ENCODE measurements at regions not wholly inside any gene's neighbourhood (a gene's known extent, or its start where the extent isn't known, plus 50 kb on each side); places are given as distances from the start of the nearest gene placed in this dataset.

DNA sequence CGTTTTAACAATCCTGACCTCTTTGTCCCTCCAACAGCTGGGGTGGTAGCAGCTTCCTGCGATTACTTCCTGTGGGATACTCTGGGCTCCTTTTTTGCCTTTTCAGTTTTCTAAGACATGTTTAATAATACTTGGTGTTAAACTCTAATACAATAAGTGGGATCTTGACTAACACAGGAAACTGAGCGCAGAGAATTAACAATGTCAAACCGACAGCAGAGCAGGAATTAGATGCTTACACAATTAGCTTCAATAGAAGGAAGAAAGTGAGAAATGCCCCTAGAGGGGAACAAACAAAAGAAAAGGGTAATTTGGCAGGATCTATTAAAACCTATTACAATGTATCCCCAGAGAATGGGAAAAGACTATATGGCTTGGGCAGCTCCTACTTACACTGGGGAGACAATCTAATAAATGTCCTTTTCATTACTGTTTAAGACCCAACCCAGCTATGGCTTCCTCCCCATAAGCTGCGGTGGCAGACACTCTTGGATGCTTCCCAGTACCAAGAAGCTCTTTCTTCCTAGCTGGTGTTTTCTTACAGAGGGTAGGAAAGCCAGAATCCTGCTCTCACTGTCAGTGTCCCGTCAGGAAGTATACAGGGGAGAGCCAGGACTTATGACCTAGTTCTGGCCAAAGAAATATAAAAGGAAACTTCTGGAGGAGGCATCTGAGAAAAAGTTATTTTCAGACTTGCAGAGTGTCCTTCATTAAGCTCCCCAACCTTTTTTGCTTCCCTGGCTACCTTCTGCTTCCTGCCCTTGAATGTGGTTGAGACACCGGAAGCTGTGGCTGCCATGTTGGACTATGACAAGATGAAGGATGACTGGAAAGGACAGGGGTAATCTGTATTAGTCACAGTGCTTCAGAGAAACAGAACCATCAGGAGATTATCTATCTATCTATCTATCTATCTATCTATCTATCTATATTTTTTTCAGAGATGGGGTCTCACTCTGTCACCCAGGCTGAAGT lies 194.1 kb upstream of the KBTBD8 start:
- POLR2A ChIA-PET (ENCODE audit: partially characterized antibody) = interaction anchor here (1.1 kb wide), 1 partner anchor 69 kb away, joined by 4 read pairs; no protein-coding TSS in a partner anchor
- no peak for DNase-seq (ENCODE audit: low read depth in 1 of 2, low spot score in 2 of 2)

More for the DNA sequence above, 194.1 kb upstream of the KBTBD8 start:
- Histone ChIP-seq H3K79me2 (ENCODE audit: control insufficient read depth in 1 of 2, insufficient read depth in 2 of 2, low read length in 2 of 2) (no peaks in the 10 kb centered on the region), H3K9me3 (ENCODE audit: insufficient read depth in 2 of 2, low read depth in 1 of 2, low read length in 1 of 2) (peaks cover 3 to 9% of the 10 kb centered on the region in 2 experiments; a peak in 1 of 4 replicates), H4K8ac (ENCODE audit: extremely low read depth, insufficient read depth, low read length) (no peak overlapping the region), H3K18ac (ENCODE audit: extremely low read depth, low read length) (no peak overlapping the region), H3K79me1 (ENCODE audit: low read depth, low read length) (no peaks in the 10 kb centered on the region), H4K91ac (replicated peaks; ENCODE audit: insufficient read length, low read length) (no peak overlapping the region), H3K4ac (replicated peaks; ENCODE audit: insufficient read length, low read depth, low read length) (no peak overlapping the region), H2BK20ac (ENCODE audit: low read length) (no peak overlapping the region; the same call in 1 of the 2 replicates), H4K5ac (ENCODE audit: insufficient read length, low read depth, low read length) (no peak overlapping the region), H3K9ac (replicated peaks in 1 of 4; ENCODE audit: extremely low read depth in 1 of 4, low read depth in 3 of 4, low read length in 3 of 4) (no peak overlapping the region), H3K56ac (replicated peaks; ENCODE audit: insufficient read length, low read depth, low read length) (no peak overlapping the region), H2BK15ac (ENCODE audit: low read length) (no peak overlapping the region), H2AK5ac (ENCODE audit: low read depth, low read length) (no peak overlapping the region), H4K20me1 (replicated peaks in 1 of 2; ENCODE audit: control insufficient read depth in 1 of 2, insufficient read depth in 2 of 2, low read length in 2 of 2) (no peaks in the 10 kb centered on the region), H3K4me3 (ENCODE audit: extremely low read depth in 1 of 4, insufficient read depth in 2 of 4, low read depth in 3 of 4, low read length in 4 of 4) (no peak overlapping the region), H3K36me3 (ENCODE audit: control insufficient read depth in 2 of 4, insufficient read depth in 4 of 4, low read length in 3 of 4) (no peaks in the 10 kb centered on the region; a peak in 3 of 8 replicates), H2BK120ac (replicated peaks; ENCODE audit: low read depth, low read length) (peak overlapping the region; percentile 48), H2BK5ac (ENCODE audit: low read depth, low read length) (no peak overlapping the region), H2AFZ (ENCODE audit: low read length) (peak overlapping the region; percentile 94; the same call in 1 of the 2 replicates), H3K14ac (ENCODE audit: insufficient read length) (no peak overlapping the region), H3K23me2 (ENCODE audit: low read depth, low read length) (no peaks in the 10 kb centered on the region), H3K4me2 (ENCODE audit: insufficient read depth in 1 of 2, low read depth in 2 of 2, low read length in 2 of 2) (peak overlapping the region in 1 of 2 experiments; percentile 8; a peak in 1 of 4 replicates), H3K4me1 (replicated peaks in 1 of 4; ENCODE audit: control insufficient read depth in 3 of 4, insufficient read depth in 4 of 4, low read length in 3 of 4) (peaks cover 0 to 5% (median 3%) of the 10 kb centered on the region in 4 experiments; a peak in 4 of 7 replicates), H3K27me3 (replicated peaks in 1 of 4; ENCODE audit: control insufficient read depth in 3 of 4, extremely low read depth in 1 of 4, insufficient read depth in 3 of 4, low read length in 3 of 4) (no peaks in the 10 kb centered on the region), H3K27ac (ENCODE audit: low read depth, low read length) (no peak overlapping the region), H3K23ac (ENCODE audit: insufficient read length) (no peak overlapping the region), H2BK12ac (ENCODE audit: low read depth, low read length) (no peak overlapping the region)
- no peak for FAIRE-seq
- WGBS, 2 experiments (ENCODE audit: extremely low coverage in 1 of 2, insufficient coverage in 1 of 2, insufficient read length in 1 of 2, insufficient replicate concordance in 2 of 2, low coverage in 1 of 2, low lambda C conversion rate in 2 of 2, missing lambda C conversion rate in 1 of 2) = 84% methylated on average over 7 of the region's 7 CpGs; no CpG with 5 or more reads in 1 of the 2 experiments
- CTCF ChIA-PET (ENCODE audit: partially characterized antibody) = interaction anchor here (0.7 to 4.9 kb wide), 39 partner anchors 8 to 550 kb away, joined by 3 to 28 read pairs (median 4); no protein-coding TSS in a partner anchor

All from H1 (cell line).